NK-92 (cell line): ENCODE measurements at regions not wholly inside any gene's neighbourhood (a gene's known extent, or its start where the extent isn't known, plus 50 kb on each side); places are given as distances from the start of the nearest gene placed in this dataset.
"Not testable (repeated sequence)": the region's sequence is repeated elsewhere in the genome, so short reads cannot be mapped to it uniquely, and the experiment has no call there.

Source experiments
- DNase-seq: peaks from one replicate; lab custom pipeline; 2025; ENCODE audit not compliant: unreplicated experiment; lab: John Stamatoyannopoulos, UW

GRCh38 chr1:70490153-70490552, 79.1 kb downstream of the CTH start:
- no peak for DNase-seq

GRCh38 chr1:70495370-70495769, 84.3 kb downstream of the CTH start:
- no peak for DNase-seq

GRCh38 chr1:70496181-70496580, 85.1 kb downstream of the CTH start:
- no peak for DNase-seq

- DNase-seq: no peak
Measured at GRCh38 chr1:70497152-70497551, 86.1 kb downstream of the CTH start.

- no peak for DNase-seq
Measured at GRCh38 chr1:70498666-70499065, 87.6 kb downstream of the CTH start.

GRCh38 chr1:70499695-70500094, 88.6 kb downstream of the CTH start:
- DNase-seq: no peak

GRCh38 chr1:70503358-70503757, 92.3 kb downstream of the CTH start:
- no peak for DNase-seq

GRCh38 chr1:70504176-70504820, 93.2 kb downstream of the CTH start:
- DNase-seq: no peak

GRCh38 chr1:70504821-70505193, 93.7 kb downstream of the CTH start:
- DNase-seq: no peak

GRCh38 chr1:70507991-70508390, 96.9 kb downstream of the CTH start:
- not testable (repeated sequence) for DNase-seq

- DNase-seq: no peak
Measured at GRCh38 chr1:70509996-70510876, 99.2 kb downstream of the CTH start.

- DNase-seq: no peak
Measured at GRCh38 chr1:70517444-70517843, 106.4 kb downstream of the CTH start.

GRCh38 chr1:70518106-70518505, 107.0 kb downstream of the CTH start:
- DNase-seq: no peak

GRCh38 chr1:70528590-70529333, 117.7 kb downstream of the CTH start:
- DNase-seq: no peak

GRCh38 chr1:70536708-70537366, 125.8 kb downstream of the CTH start:
- no peak for DNase-seq

GRCh38 chr1:70537788-70538187, 126.7 kb downstream of the CTH start:
- DNase-seq: no peak

GRCh38 chr1:70542030-70542429, 131.0 kb downstream of the CTH start:
- DNase-seq: no peak

GRCh38 chr1:70542856-70543255, 131.8 kb downstream of the CTH start:
- DNase-seq: no peak

GRCh38 chr1:70546726-70547125, 135.7 kb downstream of the CTH start:
- DNase-seq: no peak

GRCh38 chr1:70552662-70553566, 141.8 kb downstream of the CTH start:
- DNase-seq: no peak
